ENCODE measurements at regions not wholly inside any gene's neighbourhood (a gene's known extent, or its start where the extent isn't known, plus 50 kb on each side); places are given as distances from the start of the nearest gene placed in this dataset.

- TF ChIP-seq CTCF (IDR thresholded peaks at IDR 0.05), result no peak
- TF ChIP-seq POLR2A (IDR thresholded peaks at IDR 0.05), result no peak
Measured at GRCh38 chr11:32032478-32032877, 58.4 kb upstream of the RCN1 start.
